ENCODE measurements at regions not wholly inside any gene's neighbourhood (a gene's known extent, or its start where the extent isn't known, plus 50 kb on each side); places are given as distances from the start of the nearest gene placed in this dataset.

GRCh38 chr18:46422552-46423055 lies 234.4 kb downstream of the LOXHD1 start (continued):
- TF ChIP-seq HSF4 (CRISPR knock-in tag; IDR thresholded peaks at IDR 0.05; ENCODE audit: borderline replicate concordance) (no peak), ARID1B (IDR thresholded peaks at IDR 0.05) (peak; percentile 73; the same call in 1 of the 2 replicates), NFXL1 (CRISPR knock-in tag; IDR thresholded peaks at IDR 0.05) (no peak), PHF8 (IDR thresholded peaks at IDR 0.05; ENCODE audit: borderline replicate concordance, low read length) (no peak), BHLHE40 (IDR thresholded peaks at IDR 0.05; ENCODE audit: low read length) (no peak), JUN (IDR thresholded peaks at IDR 0.05; ENCODE audit: borderline replicate concordance, low read depth, low read length) (peak; percentile 61; the same call in 1 of the 2 replicates), JUN (CRISPR knock-in tag; IDR thresholded peaks at IDR 0.05; ENCODE audit: borderline replicate concordance) (no peak), HMGXB4 (CRISPR knock-in tag; IDR thresholded peaks at IDR 0.05) (no peak), NKRF (IDR thresholded peaks at IDR 0.05; ENCODE audit: borderline replicate concordance) (no peak), TRIM28 (IDR thresholded peaks at IDR 0.05) (no peak), HDAC3 (IDR thresholded peaks at IDR 0.05; ENCODE audit: borderline replicate concordance, partially characterized antibody) (peak; percentile 74), NCOA1 (IDR thresholded peaks at IDR 0.05; ENCODE audit: low read depth) (no peak), IRF9 (tag; IDR thresholded peaks at IDR 0.05) (0 out of 2 replicates have a peak, but pooled peaks have one; percentile 34), POLR2A (conservative IDR thresholded peaks at IDR 0.05) (no peak), RFX7 (CRISPR knock-in tag; IDR thresholded peaks at IDR 0.05) (no peak), CCAR2 (IDR thresholded peaks at IDR 0.05; ENCODE audit: low read depth, low read length) (no peak), TBP (optimal IDR thresholded peaks at IDR 0.05; ENCODE audit: low read depth, low read length) (no peak)
